Neural progenitor cell (in vitro differentiated cells): ENCODE measurements at regions not wholly inside any gene's neighbourhood (a gene's known extent, or its start where the extent isn't known, plus 50 kb on each side); places are given as distances from the start of the nearest gene placed in this dataset.

Source experiments
- DNase-seq: peaks from one replicate; pipeline ENCODE4 v3.0.0-alpha.2; 2016; ENCODE audit warnings: low spot score
- H2AFZ ChIP-seq: fragments of 200-600 bp; sonication (generic); replicated peaks from 2 replicates; pipeline ENCODE4 v1.6.1; 2016; ENCODE audit warnings: antibody characterized with exemption
- H3F3A ChIP-seq: fragments of 200-600 bp; sonication (generic); 2 replicates; pipeline ENCODE4 v1.6.1; 2016; ENCODE audit warnings: antibody characterized with exemption, low read depth
- H3K27ac ChIP-seq: fragments of 200-600 bp; sonication (generic); 2 replicates; pipeline ENCODE4 v1.5.1; 2016; ENCODE audit warnings: mild to moderate bottlenecking
- H3K27me3 ChIP-seq: fragments of 200-600 bp; sonication (generic); 2 replicates; pipeline ENCODE4 v1.6.1; 2016; ENCODE audit warnings: mild to moderate bottlenecking, moderate library complexity
- H3K36me3 ChIP-seq: fragments of 200-600 bp; sonication (generic); 2 replicates; pipeline ENCODE4 v1.5.1; 2016
- H3K4me1 ChIP-seq: fragments of 200-600 bp; sonication (generic); 2 replicates; pipeline ENCODE4 v1.6.1; 2016; ENCODE audit warnings: mixed run types
- H3K4me2 ChIP-seq: fragments of 200-600 bp; sonication (generic); 2 replicates; pipeline ENCODE4 v1.6.1; 2016
- H3K4me3 ChIP-seq: fragments of 200-600 bp; sonication (generic); 2 replicates; pipeline ENCODE4 v1.5.1; 2016
- H3K79me2 ChIP-seq: fragments of 200-600 bp; sonication (generic); 2 replicates; pipeline ENCODE4 v1.6.1; 2016; ENCODE audit warnings: low read depth
- H3K9ac ChIP-seq: fragments of 200-600 bp; sonication (generic); 2 replicates; pipeline ENCODE4 v1.6.1; 2016
- H3K9me3 ChIP-seq: fragments of 200-600 bp; sonication (generic); 2 replicates; pipeline ENCODE4 v1.5.1; 2016; ENCODE audit warnings: low read depth
- H4K20me1 ChIP-seq: fragments of 200-600 bp; sonication (generic); 2 replicates; pipeline ENCODE4 v1.6.1; 2016; ENCODE audit warnings: low read depth
- H3K27ac Mint-ChIP-seq: 3 replicates; pipeline ENCODE4 v1.8.0; 2021; ENCODE audit warnings: mixed read lengths
- H3K27me3 Mint-ChIP-seq: 2 replicates; pipeline ENCODE4 v1.8.0; 2022; ENCODE audit warnings: low read depth, mild to moderate bottlenecking, inconsistent platforms, moderate library complexity, mixed read lengths; ENCODE audit not compliant: insufficient read depth
- H3K36me3 Mint-ChIP-seq: 3 replicates; pipeline ENCODE4 v1.8.0; 2021; ENCODE audit warnings: mixed read lengths
- H3K4me1 Mint-ChIP-seq: 3 replicates; pipeline ENCODE4 v1.8.0; 2021; ENCODE audit warnings: mixed read lengths
- H3K4me3 Mint-ChIP-seq: 3 replicates; pipeline ENCODE4 v1.8.0; 2021; ENCODE audit warnings: mild to moderate bottlenecking, moderate library complexity, mixed read lengths
- H3K9me3 Mint-ChIP-seq: 3 replicates; pipeline ENCODE4 v1.8.0; 2020; ENCODE audit warnings: mixed read lengths
- CTCF ChIP-seq: fragments of 200-600 bp; sonication (generic); IDR thresholded peaks from 2 replicates; pipeline ENCODE4 v1.5.1; 2017; ENCODE audit warnings: antibody characterized with exemption, mild to moderate bottlenecking
- EZH2 ChIP-seq: fragments of 200-600 bp; sonication (generic); IDR thresholded peaks from 2 replicates; pipeline ENCODE4 v1.6.1; 2017; ENCODE audit warnings: antibody characterized with exemption, mild to moderate bottlenecking, moderate library complexity
- EZH2phosphoT487 ChIP-seq: fragments of 200-600 bp; sonication (generic); IDR thresholded peaks from 2 replicates; pipeline ENCODE4 v1.6.1; 2017; ENCODE audit warnings: antibody characterized with exemption

GRCh38 chr2:133977405-133977804 lies 276.5 kb upstream of the MGAT5 start:
- H3K27me3 Mint-ChIP-seq, result peaks cover 3% of the 10 kb centered on the region
- no peaks in the 10 kb centered on the region for H3K4me1 ChIP-seq

DNA sequence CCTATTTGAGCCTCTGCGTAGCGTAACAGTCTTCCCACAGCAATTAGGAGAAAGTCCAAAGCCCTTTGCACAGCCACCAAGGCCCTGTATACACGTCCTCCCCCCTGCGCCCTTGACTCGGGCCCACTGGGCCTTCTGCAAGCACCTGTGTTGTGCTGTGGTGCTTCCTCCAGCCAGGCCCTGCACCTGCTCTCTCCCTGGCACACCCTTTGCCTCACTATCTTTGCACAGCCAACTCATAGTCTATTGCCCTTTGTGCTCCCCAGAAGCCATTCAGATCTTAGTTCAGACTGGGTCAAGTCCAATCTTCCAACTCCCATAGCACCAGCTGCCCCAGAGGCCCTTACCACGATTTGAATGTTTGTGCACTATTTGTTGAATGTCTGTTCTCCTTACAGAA lies 271.6 kb upstream of the MGAT5 start:
- no peak overlapping the region for H3K4me2 ChIP-seq
- no peak overlapping the region for H3K27ac ChIP-seq
- H3K4me1 ChIP-seq, result peaks cover 5% of the 10 kb centered on the region
- no peaks in the 10 kb centered on the region for H3K27me3 ChIP-seq
- H3K4me3 ChIP-seq, result no peak overlapping the region
- H2AFZ ChIP-seq, result no peak overlapping the region
- H4K20me1 ChIP-seq, result no peaks in the 10 kb centered on the region
- no peaks in the 10 kb centered on the region for H3K36me3 ChIP-seq
- no peaks in the 10 kb centered on the region for H3K4me1 Mint-ChIP-seq
- DNase-seq, result no peak
- no peak overlapping the region for H3K4me3 Mint-ChIP-seq
- no peak overlapping the region for H3K9ac ChIP-seq
- H3K9me3 ChIP-seq, result no peaks in the 10 kb centered on the region
- peaks cover 7% of the 10 kb centered on the region for H3K9me3 Mint-ChIP-seq
- H3K27me3 Mint-ChIP-seq, result peaks cover 3% of the 10 kb centered on the region
- H3K36me3 Mint-ChIP-seq, result no peaks in the 10 kb centered on the region
- H3F3A ChIP-seq, result no peaks in the 10 kb centered on the region
- TF ChIP-seq EZH2phosphoT487 (no peak), EZH2 (no peak), CTCF (no peak)
- H3K79me2 ChIP-seq, result no peaks in the 10 kb centered on the region
- H3K27ac Mint-ChIP-seq, result no peak overlapping the region

More at GRCh38 chr2:133977405-133977804, 276.5 kb upstream of the MGAT5 start:
- H3K36me3 ChIP-seq, result no peaks in the 10 kb centered on the region
- H3K79me2 ChIP-seq, result no peaks in the 10 kb centered on the region
- H3F3A ChIP-seq, result no peaks in the 10 kb centered on the region
- no peaks in the 10 kb centered on the region for H3K36me3 Mint-ChIP-seq
- no peaks in the 10 kb centered on the region for H3K9me3 ChIP-seq
- H3K9ac ChIP-seq, result no peak overlapping the region
- DNase-seq, result no peak
- no peak for TF ChIP-seq CTCF
- no peak for TF ChIP-seq EZH2phosphoT487
- TF ChIP-seq EZH2, result no peak
- no peak overlapping the region for H3K27ac Mint-ChIP-seq
- H3K4me2 ChIP-seq, result no peak overlapping the region
- H3K27ac ChIP-seq, result no peak overlapping the region
- H3K4me1 Mint-ChIP-seq, result no peaks in the 10 kb centered on the region
- no peaks in the 10 kb centered on the region for H4K20me1 ChIP-seq
- H3K4me3 Mint-ChIP-seq, result no peak overlapping the region
- H3K27me3 ChIP-seq, result no peaks in the 10 kb centered on the region
- H2AFZ ChIP-seq, result no peak overlapping the region
- H3K9me3 Mint-ChIP-seq, result no peaks in the 10 kb centered on the region
- H3K4me3 ChIP-seq, result no peak overlapping the region

- H3K27ac Mint-ChIP-seq, result no peak overlapping the region
- DNase-seq, result no peak
- H2AFZ ChIP-seq, result no peak overlapping the region
- no peaks in the 10 kb centered on the region for H3K36me3 ChIP-seq
- H3F3A ChIP-seq, result no peaks in the 10 kb centered on the region
- H3K27me3 ChIP-seq, result no peaks in the 10 kb centered on the region
- peaks cover 7% of the 10 kb centered on the region for H3K9me3 Mint-ChIP-seq
- H3K4me1 Mint-ChIP-seq, result no peaks in the 10 kb centered on the region
- no peaks in the 10 kb centered on the region for H3K36me3 Mint-ChIP-seq
- no peaks in the 10 kb centered on the region for H3K27me3 Mint-ChIP-seq
- H3K4me1 ChIP-seq, result peaks cover 5% of the 10 kb centered on the region
- no peaks in the 10 kb centered on the region for H3K79me2 ChIP-seq
- TF ChIP-seq EZH2 (no peak), CTCF (no peak), EZH2phosphoT487 (no peak)
- H3K4me2 ChIP-seq, result no peak overlapping the region
- no peak overlapping the region for H3K27ac ChIP-seq
- no peaks in the 10 kb centered on the region for H4K20me1 ChIP-seq
- H3K9ac ChIP-seq, result no peak overlapping the region
- H3K9me3 ChIP-seq, result no peaks in the 10 kb centered on the region
- no peak overlapping the region for H3K4me3 Mint-ChIP-seq
- no peak overlapping the region for H3K4me3 ChIP-seq
Measured at GRCh38 chr2:133985563-133985962, 268.3 kb upstream of the MGAT5 start.
